GM23248 (cell line): ENCODE measurements at regions not wholly inside any gene's neighbourhood (a gene's known extent, or its start where the extent isn't known, plus 50 kb on each side); places are given as distances from the start of the nearest gene placed in this dataset.

Source experiments
- EZH2 ChIP-seq: fragments of 200-600 bp; sonication (generic); IDR thresholded peaks from 2 replicates; pipeline ENCODE4 v1.6.1; 2018; ENCODE audit warnings: antibody characterized with exemption, mild to moderate bottlenecking; ENCODE audit not compliant: insufficient read depth, poor library complexity, severe bottlenecking
- EZH2phosphoT487 ChIP-seq: fragments of 200-600 bp; sonication (generic); IDR thresholded peaks from 2 replicates; pipeline ENCODE4 v1.6.1; 2018; ENCODE audit warnings: antibody characterized with exemption, moderate library complexity, mild to moderate bottlenecking, low read depth; ENCODE audit not compliant: insufficient read depth

DNA sequence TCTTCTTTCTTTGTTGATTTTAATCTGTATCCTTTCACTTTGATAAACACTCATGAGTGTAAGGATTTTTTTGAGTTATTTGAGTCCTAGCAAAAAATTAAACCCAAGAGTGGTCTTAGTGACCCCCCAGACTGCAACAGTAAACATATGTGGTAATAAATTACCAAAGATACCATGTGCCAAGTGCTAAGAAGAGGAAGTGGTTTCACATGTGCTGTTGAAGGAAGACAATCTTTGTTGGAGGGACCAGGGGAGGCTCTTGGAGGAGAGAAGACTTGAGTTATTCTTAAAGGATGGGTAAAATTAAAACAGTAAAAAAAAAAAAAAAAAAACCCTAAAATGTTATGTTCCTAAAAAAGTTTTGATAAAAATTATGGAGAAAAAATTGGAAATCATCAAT, 150.2 kb downstream of the SEC23IP start:
- TF ChIP-seq EZH2 (no peak), EZH2phosphoT487 (no peak)
